SK-N-DZ (cell line): ENCODE measurements at regions not wholly inside any gene's neighbourhood (a gene's known extent, or its start where the extent isn't known, plus 50 kb on each side); places are given as distances from the start of the nearest gene placed in this dataset.
"Not testable (repeated sequence)": the region's sequence is repeated elsewhere in the genome, so short reads cannot be mapped to it uniquely, and the experiment has no call there.

Experiments
- DNase-seq: peaks from one replicate; pipeline ENCODE4 v3.0.0-alpha.2; 2015; ENCODE audit warnings: low spot score

GRCh38 chr7:153081496-153081895 is 321.9 kb downstream of the ACTR3B start:
- DNase-seq: no peak

GRCh38 chr7:153084278-153084677 is 324.7 kb downstream of the ACTR3B start:
- no peak for DNase-seq

GRCh38 chr7:153087498-153087897 is 327.9 kb downstream of the ACTR3B start:
- DNase-seq: no peak

GRCh38 chr7:153088601-153089000 is 329.0 kb downstream of the ACTR3B start:
- no peak for DNase-seq

GRCh38 chr7:153090209-153090608 is 330.7 kb downstream of the ACTR3B start:
- no peak for DNase-seq

- DNase-seq: no peak
Measured at GRCh38 chr7:153090764-153091163, 331.2 kb downstream of the ACTR3B start.

- DNase-seq: no peak
Measured at GRCh38 chr7:153091477-153091876, 331.9 kb downstream of the ACTR3B start.

GRCh38 chr7:153097511-153098201 is 338.1 kb downstream of the ACTR3B start:
- DNase-seq: no peak

GRCh38 chr7:153099235-153099634 is 339.7 kb downstream of the ACTR3B start:
- no peak for DNase-seq

- DNase-seq: no peak
Measured at GRCh38 chr7:153100691-153101237, 341.2 kb downstream of the ACTR3B start.

GRCh38 chr7:153103202-153103601 is 343.6 kb downstream of the ACTR3B start:
- no peak for DNase-seq

- no peak for DNase-seq
Measured at GRCh38 chr7:153107826-153108225, 348.3 kb downstream of the ACTR3B start.

- no peak for DNase-seq
Measured at GRCh38 chr7:153109566-153109965, 350.0 kb downstream of the ACTR3B start.

- DNase-seq: no peak
Measured at GRCh38 chr7:153110606-153111005, 351.1 kb downstream of the ACTR3B start.

GRCh38 chr7:153122255-153122654 is 362.7 kb downstream of the ACTR3B start:
- DNase-seq: not testable (repeated sequence)

- DNase-seq: no peak
Measured at GRCh38 chr7:153130052-153130451, 370.5 kb downstream of the ACTR3B start.

GRCh38 chr7:153151766-153152165 is 392.2 kb downstream of the ACTR3B start:
- no peak for DNase-seq

GRCh38 chr7:153152801-153153422 is 393.4 kb downstream of the ACTR3B start:
- DNase-seq: no peak

- no peak for DNase-seq
Measured at GRCh38 chr7:153158149-153158548, 398.6 kb downstream of the ACTR3B start.

GRCh38 chr7:153170287-153170686 is 410.7 kb downstream of the ACTR3B start:
- no peak for DNase-seq

GRCh38 chr7:153185936-153186335 is 426.4 kb downstream of the ACTR3B start:
- DNase-seq: no peak

GRCh38 chr7:153188161-153188560 is 428.6 kb downstream of the ACTR3B start:
- DNase-seq: no peak

GRCh38 chr7:153188630-153189029 is 429.1 kb downstream of the ACTR3B start:
- no peak for DNase-seq
